Stimulated activated effector memory CD8-positive, alpha-beta T cell treated with anti-CD3 and anti-CD28 coated beads, Interleukin-12 subunit alpha, Interleukin-12 subunit beta, amount 100 ng/mL, for 72 hours (primary cell): ENCODE measurements at regions not wholly inside any gene's neighbourhood (a gene's known extent, or its start where the extent isn't known, plus 50 kb on each side); places are given as distances from the start of the nearest gene placed in this dataset.
"Not testable (repeated sequence)": the region's sequence is repeated elsewhere in the genome, so short reads cannot be mapped to it uniquely, and the experiment has no call there.

Experiments used
- ATAC-seq: fragments of 150-1000 bp; cut with Tn5 transposase; 2 replicates; pipeline ENCODE4 v1.10.0; 2021
- DNase-seq, 2 donors: peaks; one replicate each; pipeline ENCODE4 v3.0.0; 2021 to 2022; ENCODE audit warnings: low spot score in 2 of 2
- H3K27ac Mint-ChIP-seq: one replicate; pipeline ENCODE4 v1.8.0; 2022; ENCODE audit warnings: mild to moderate bottlenecking, mixed read lengths
- H3K36me3 Mint-ChIP-seq: one replicate; pipeline ENCODE4 v1.8.0; 2022; ENCODE audit warnings: mild to moderate bottlenecking, mixed read lengths
- H3K4me1 Mint-ChIP-seq: one replicate; pipeline ENCODE4 v1.8.0; 2022; ENCODE audit warnings: mixed read lengths
- H3K4me3 Mint-ChIP-seq: one replicate; pipeline ENCODE4 v1.8.0; 2022; ENCODE audit warnings: mild to moderate bottlenecking, mixed read lengths
- H3K9me3 Mint-ChIP-seq: one replicate; pipeline ENCODE4 v1.8.0; 2022; ENCODE audit warnings: mixed read lengths

GRCh38 chrX:148080593-148080992, 99.5 kb downstream of the FMR1NB start:
- no peak for DNase-seq
- H3K9me3 Mint-ChIP-seq: no peaks in the 10 kb centered on the region

GRCh38 chrX:148084611-148085010, 103.5 kb downstream of the FMR1NB start:
- ATAC-seq (no peak), DNase-seq (no peak)
- Mint-ChIP-seq H3K36me3 (no peaks in the 10 kb centered on the region), H3K4me1 (no peaks in the 10 kb centered on the region), H3K9me3 (no peaks in the 10 kb centered on the region), H3K4me3 (no peak overlapping the region), H3K27ac (no peak overlapping the region)

More at GRCh38 chrX:148080593-148080992, 99.5 kb downstream of the FMR1NB start:
- Mint-ChIP-seq H3K4me3 (no peak overlapping the region), H3K36me3 (no peaks in the 10 kb centered on the region), H3K27ac (no peak overlapping the region), H3K4me1 (no peaks in the 10 kb centered on the region)
- no peak for ATAC-seq

DNA sequence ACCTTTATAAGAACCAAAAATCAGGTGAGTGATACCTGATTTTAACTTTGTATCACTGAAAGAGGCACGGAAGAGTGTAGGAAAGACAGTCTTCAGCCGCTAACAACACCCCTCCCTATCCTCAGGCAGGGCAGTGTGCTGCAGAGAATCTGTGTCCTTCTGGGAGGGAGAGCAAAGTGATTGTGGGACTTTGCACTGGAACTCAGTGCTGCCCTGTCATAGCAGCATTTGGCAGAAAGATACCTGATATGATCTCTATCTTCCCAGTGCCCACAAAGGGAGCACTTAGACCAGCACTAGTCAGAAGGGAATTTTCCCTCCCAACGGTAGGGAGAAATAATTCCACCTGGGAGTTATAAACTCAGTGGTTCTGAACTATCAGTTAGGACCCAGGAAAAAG, 139.0 kb downstream of the FMR1NB start:
- Mint-ChIP-seq H3K4me3 (no peak overlapping the region), H3K27ac (no peak overlapping the region), H3K36me3 (no peaks in the 10 kb centered on the region), H3K9me3 (peaks cover 4% of the 10 kb centered on the region), H3K4me1 (no peaks in the 10 kb centered on the region)
- no peak for ATAC-seq
- no peak for DNase-seq

GRCh38 chrX:148120999-148121623, 140.0 kb downstream of the FMR1NB start:
- DNase-seq (no peak), ATAC-seq (no peak)
- no peaks in the 10 kb centered on the region for H3K4me1 Mint-ChIP-seq
- H3K27ac Mint-ChIP-seq: no peak overlapping the region
- no peak overlapping the region for H3K4me3 Mint-ChIP-seq
- no peaks in the 10 kb centered on the region for H3K36me3 Mint-ChIP-seq
- peaks cover 4% of the 10 kb centered on the region for H3K9me3 Mint-ChIP-seq

DNA sequence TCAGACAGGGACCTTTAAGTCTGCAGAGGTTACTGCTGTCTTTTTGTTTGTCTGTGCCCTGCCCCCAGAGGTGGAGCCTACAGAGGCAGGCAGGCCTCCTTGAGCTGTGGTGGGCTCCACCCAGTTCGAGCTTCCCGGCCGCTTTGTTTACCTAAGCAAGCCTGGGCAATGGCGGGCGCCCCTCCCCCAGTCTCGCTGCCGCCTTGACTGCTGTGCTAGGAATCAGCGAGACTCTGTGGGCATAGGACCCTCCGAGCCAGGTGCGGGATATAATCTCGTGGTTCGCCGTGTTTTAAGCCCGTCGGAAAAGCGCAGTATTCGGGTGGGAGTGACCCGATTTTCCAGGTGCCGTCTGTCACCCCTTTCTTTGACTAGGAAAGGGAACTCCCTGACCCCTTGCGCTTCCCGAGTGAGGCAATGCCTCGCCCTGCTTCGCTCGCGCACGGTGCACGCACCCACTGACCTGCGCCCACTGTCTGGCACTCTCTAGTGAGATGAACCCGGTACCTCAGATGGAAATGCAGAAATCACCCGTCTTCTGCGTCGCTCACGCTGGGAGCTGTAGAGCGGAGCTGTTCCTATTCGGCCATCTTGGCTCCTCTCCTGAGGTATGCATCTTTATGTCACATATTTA, 147.9 kb downstream of the FMR1NB start:
- not testable (repeated sequence) for DNase-seq, H3K9me3 Mint-ChIP-seq, H3K4me1 Mint-ChIP-seq, ATAC-seq, H3K27ac Mint-ChIP-seq, H3K36me3 Mint-ChIP-seq, H3K4me3 Mint-ChIP-seq

DNA sequence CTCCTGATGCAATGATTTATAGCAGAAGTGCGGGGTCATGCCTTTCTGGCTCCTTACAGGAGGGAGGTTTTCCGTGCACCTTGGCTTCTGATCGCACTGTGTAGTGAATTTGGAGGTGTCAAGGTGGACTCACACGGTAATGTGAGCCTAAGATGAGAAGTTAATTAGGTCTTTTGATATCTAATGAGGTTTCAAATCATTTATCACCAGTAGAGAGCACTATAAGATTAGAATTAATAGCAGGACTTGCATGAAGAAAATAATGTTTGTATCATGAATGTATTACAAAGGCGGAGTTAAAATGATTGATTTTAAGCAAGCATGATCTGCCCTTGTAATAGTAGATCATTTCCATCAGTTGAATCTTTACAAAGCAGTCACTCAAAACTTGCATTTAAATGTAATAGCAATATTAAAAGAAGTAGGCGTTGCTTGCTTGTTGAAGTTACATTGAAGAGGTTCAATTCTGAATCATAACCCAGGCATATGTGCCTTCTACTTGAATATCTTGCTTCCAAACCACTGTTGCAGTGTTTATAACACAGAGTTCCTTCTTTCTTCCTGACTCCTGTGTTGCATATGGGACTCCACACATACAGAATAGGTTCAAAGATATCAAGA, 152.1 kb downstream of the FMR1NB start:
- H3K27ac Mint-ChIP-seq: no peak overlapping the region
- H3K9me3 Mint-ChIP-seq: no peaks in the 10 kb centered on the region
- DNase-seq: no peak
- ATAC-seq: no peak
- no peaks in the 10 kb centered on the region for H3K36me3 Mint-ChIP-seq
- H3K4me3 Mint-ChIP-seq: no peak overlapping the region
- no peaks in the 10 kb centered on the region for H3K4me1 Mint-ChIP-seq

DNA sequence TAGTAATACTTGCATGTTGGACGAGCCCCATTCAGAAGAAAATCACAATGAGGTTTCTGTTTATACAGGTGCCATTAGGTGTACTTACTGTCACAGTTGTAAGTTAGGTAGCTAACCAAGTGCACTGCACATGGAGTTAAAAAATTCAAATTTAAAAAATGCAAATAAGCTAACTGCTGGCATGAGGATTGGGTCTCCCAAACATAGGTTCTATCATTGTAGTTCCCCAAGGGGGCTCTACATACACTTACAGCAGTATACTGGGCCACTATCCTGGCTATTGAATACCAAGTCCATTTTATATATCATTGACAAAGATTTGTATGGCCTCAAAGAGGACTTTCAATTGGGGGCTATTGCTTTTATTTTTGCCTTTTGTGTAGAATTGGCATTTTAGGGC, 153.4 kb downstream of the FMR1NB start:
- Mint-ChIP-seq H3K9me3 (no peaks in the 10 kb centered on the region), H3K27ac (no peak overlapping the region), H3K4me3 (no peak overlapping the region), H3K36me3 (no peaks in the 10 kb centered on the region), H3K4me1 (no peaks in the 10 kb centered on the region)
- ATAC-seq (no peak), DNase-seq (no peak)

DNA sequence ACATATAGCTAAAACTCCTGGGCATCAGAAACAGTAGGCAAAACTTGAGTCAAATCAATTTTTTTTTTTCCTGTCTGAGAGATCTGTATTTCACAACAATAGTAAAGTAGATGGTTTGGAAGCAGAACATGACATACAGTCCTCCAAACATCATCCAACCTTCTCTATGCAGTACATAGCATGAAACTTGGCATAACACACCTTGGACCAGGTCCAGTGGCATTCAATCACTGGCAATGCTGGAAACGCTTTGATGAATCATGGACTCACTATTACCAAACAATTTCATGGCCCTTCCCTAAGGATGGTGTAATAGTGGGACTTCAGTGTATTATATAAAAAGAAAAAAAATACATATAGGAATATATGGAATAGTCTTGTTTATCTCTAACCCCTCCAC, 154.6 kb downstream of the FMR1NB start:
- H3K36me3 Mint-ChIP-seq: no peaks in the 10 kb centered on the region
- no peaks in the 10 kb centered on the region for H3K4me1 Mint-ChIP-seq
- ATAC-seq (no peak), DNase-seq (no peak)
- no peak overlapping the region for H3K27ac Mint-ChIP-seq
- no peaks in the 10 kb centered on the region for H3K9me3 Mint-ChIP-seq
- H3K4me3 Mint-ChIP-seq: no peak overlapping the region

GRCh38 chrX:148146121-148146520, 165.0 kb downstream of the FMR1NB start:
- Mint-ChIP-seq H3K9me3 (no peaks in the 10 kb centered on the region), H3K27ac (no peak overlapping the region), H3K36me3 (no peaks in the 10 kb centered on the region), H3K4me1 (no peaks in the 10 kb centered on the region), H3K4me3 (no peak overlapping the region)
- no peak for DNase-seq
- ATAC-seq: no peak

DNA sequence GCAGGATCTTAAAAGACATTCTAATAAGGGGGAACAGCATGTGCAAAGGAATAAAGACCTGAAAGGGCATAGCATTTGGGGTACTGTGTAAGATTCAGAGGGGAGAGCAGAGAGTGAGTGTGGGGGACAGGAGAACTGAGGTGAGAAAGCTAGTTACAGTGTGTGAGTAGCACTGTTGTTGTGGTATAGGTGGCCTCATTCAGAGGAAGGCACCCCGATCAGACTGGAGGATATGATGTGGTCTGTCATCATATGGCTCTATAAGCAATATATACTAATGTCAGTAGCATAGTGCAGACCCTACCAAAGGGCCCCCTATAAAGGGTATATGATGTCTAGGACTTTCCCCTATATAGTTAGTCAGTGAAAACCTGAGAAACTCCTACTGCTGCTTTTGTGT, 175.8 kb downstream of the FMR1NB start:
- no peak for ATAC-seq
- Mint-ChIP-seq H3K27ac (no peak overlapping the region), H3K9me3 (no peaks in the 10 kb centered on the region), H3K4me3 (no peak overlapping the region), H3K4me1 (no peaks in the 10 kb centered on the region), H3K36me3 (no peaks in the 10 kb centered on the region)
- DNase-seq: no peak

DNA sequence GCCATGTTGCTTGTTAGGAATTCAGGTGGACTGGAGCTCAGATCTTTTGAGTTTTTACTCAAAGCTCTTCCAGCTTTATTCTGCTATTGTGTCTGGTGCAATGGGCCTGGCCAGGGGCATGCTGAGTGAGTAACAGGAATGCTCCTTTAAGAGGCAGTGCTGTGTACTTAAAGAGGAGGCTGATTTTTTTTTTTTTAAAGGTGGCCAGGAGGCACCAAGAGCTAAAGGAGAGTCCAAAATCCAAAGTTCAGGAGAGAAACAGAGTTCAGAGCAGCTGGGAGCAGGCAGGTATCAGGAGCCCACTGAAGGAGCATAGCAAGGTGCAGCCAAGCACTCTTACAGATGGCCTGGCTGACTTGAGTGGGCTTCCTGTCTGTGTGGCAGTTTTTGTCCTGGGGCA, 178.7 kb downstream of the FMR1NB start:
- ATAC-seq: no peak
- no peak for DNase-seq
- no peak overlapping the region for H3K27ac Mint-ChIP-seq
- no peaks in the 10 kb centered on the region for H3K4me1 Mint-ChIP-seq
- no peaks in the 10 kb centered on the region for H3K36me3 Mint-ChIP-seq
- no peaks in the 10 kb centered on the region for H3K9me3 Mint-ChIP-seq
- no peak overlapping the region for H3K4me3 Mint-ChIP-seq

- no peaks in the 10 kb centered on the region for H3K36me3 Mint-ChIP-seq
- ATAC-seq: no peak
- H3K4me3 Mint-ChIP-seq: no peak overlapping the region
- no peak overlapping the region for H3K27ac Mint-ChIP-seq
- DNase-seq: no peak
- H3K4me1 Mint-ChIP-seq: no peaks in the 10 kb centered on the region
- H3K9me3 Mint-ChIP-seq: no peaks in the 10 kb centered on the region
Observed at GRCh38 chrX:148161701-148162100, 180.6 kb downstream of the FMR1NB start.

DNA sequence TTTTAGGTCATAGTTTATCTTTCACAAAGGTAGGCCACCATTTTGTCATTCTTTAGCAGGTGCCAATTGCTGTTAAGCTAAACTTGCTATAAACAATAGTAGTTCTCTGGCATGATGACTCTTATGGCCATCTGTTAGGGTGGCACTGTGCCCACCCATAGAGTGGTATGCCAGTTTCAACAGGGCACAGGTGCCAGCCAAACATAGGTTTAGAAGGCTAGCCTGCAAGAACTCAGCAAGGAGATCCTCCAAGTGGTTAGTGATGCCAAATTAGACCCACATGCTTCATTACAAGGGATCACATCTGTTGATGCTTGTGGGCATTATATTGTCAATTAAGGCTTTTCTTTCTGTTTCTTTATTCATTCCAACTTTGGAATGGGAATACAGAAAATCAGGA, 204.5 kb downstream of the FMR1NB start:
- no peak overlapping the region for H3K27ac Mint-ChIP-seq
- H3K36me3 Mint-ChIP-seq: no peaks in the 10 kb centered on the region
- no peaks in the 10 kb centered on the region for H3K9me3 Mint-ChIP-seq
- ATAC-seq (no peak), DNase-seq (no peak)
- no peak overlapping the region for H3K4me3 Mint-ChIP-seq
- no peaks in the 10 kb centered on the region for H3K4me1 Mint-ChIP-seq

DNA sequence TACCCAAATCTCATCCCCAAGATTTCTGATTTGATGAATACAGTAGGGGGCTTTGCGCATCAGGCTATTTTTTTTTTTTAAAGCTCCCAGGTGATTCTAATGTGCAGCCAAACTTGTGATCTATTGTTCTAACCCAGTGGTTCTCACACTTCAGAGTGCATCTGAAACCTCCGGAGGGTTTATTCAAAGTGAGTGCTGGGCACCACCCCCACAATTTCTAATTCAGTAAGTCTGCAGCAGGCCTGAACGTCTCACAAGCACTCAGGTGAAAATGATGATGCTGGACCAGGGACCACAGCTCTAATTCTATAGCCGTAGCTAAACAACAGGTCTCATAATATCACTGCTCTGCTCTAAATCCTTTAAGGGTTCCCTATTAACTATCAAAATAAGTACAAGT, 211.4 kb downstream of the FMR1NB start:
- Mint-ChIP-seq H3K36me3 (no peaks in the 10 kb centered on the region), H3K9me3 (no peaks in the 10 kb centered on the region), H3K4me1 (no peaks in the 10 kb centered on the region), H3K27ac (no peak overlapping the region), H3K4me3 (no peak overlapping the region)
- DNase-seq (no peak), ATAC-seq (no peak)

DNA sequence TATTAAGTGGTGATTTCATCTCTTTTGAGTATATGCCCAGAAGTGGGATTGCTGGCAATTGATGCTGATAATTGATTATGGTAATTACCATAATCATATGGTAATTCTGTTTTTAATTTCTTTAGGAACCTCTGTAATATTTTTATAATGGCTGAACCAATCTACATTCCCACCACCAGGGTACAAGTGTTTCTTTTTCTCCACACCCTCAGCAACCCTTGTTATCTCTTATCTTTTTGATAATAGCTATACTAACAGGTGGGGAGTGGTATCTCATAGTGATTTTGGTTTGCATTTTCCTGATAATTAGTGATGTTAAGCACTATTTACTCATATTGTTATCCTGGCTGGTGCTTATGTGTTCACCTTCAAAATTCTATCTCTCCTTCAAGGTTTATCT, 212.6 kb downstream of the FMR1NB start:
- no peak overlapping the region for H3K4me3 Mint-ChIP-seq
- H3K36me3 Mint-ChIP-seq: no peaks in the 10 kb centered on the region
- DNase-seq: no peak
- no peaks in the 10 kb centered on the region for H3K9me3 Mint-ChIP-seq
- no peak for ATAC-seq
- no peak overlapping the region for H3K27ac Mint-ChIP-seq
- H3K4me1 Mint-ChIP-seq: no peaks in the 10 kb centered on the region

DNA sequence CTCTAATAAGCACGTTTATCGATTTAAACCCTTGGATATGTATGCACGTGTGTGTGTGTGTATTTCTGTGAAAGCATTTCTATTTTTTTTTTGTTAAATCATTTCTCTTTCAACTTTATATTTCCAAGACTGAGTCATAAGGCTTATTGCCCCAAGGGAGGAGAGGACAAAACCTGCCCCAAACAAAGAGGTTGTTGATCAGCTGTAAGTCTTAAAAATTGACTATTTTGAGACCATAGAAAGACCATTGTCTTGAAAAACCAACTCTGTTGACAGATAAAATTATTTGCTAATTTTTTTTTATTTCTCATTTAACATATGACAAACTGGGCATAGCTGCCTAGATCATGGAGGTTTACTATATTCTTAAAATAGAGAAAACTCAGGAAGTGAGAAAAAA, 222.4 kb downstream of the FMR1NB start:
- Mint-ChIP-seq H3K27ac (no peak overlapping the region), H3K4me3 (no peak overlapping the region), H3K9me3 (no peaks in the 10 kb centered on the region), H3K36me3 (no peaks in the 10 kb centered on the region), H3K4me1 (no peaks in the 10 kb centered on the region)
- DNase-seq (no peak), ATAC-seq (no peak)
